ENCODE measurements at regions not wholly inside any gene's neighbourhood (a gene's known extent, or its start where the extent isn't known, plus 50 kb on each side); places are given as distances from the start of the nearest gene placed in this dataset.

DNA sequence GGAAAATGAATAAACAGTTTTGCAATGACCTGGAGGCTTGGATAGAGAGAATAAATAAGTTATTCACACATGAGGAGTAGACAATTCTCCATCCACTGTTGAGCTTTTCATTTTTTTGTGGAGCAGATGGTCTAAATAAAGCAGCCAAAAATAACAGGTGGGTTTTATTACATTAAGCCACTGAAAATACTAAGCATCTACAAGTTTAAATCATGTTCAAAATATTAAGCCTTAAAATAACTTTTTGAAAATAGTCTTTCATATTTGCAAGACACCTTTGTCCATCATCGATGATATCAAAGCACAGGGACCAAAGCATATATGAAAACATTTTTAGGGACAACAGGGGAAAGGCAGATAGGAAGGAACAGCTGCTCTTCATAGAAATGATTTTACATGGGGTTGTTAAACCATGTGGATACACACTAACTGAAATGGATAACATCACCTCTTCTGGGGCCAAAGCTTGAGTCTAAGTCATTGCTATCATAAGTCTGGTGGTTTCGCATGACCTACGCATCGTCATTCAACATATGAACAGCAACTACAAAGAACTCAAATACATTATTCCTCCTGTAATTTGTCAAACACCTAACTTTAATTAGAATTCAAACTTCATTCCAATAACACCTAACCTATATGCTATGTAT, 197.6 kb upstream of the CHST9 start:
- DNase-seq (ENCODE audit: extremely low spot score): no peak
- TF ChIP-seq, protein P1, sequence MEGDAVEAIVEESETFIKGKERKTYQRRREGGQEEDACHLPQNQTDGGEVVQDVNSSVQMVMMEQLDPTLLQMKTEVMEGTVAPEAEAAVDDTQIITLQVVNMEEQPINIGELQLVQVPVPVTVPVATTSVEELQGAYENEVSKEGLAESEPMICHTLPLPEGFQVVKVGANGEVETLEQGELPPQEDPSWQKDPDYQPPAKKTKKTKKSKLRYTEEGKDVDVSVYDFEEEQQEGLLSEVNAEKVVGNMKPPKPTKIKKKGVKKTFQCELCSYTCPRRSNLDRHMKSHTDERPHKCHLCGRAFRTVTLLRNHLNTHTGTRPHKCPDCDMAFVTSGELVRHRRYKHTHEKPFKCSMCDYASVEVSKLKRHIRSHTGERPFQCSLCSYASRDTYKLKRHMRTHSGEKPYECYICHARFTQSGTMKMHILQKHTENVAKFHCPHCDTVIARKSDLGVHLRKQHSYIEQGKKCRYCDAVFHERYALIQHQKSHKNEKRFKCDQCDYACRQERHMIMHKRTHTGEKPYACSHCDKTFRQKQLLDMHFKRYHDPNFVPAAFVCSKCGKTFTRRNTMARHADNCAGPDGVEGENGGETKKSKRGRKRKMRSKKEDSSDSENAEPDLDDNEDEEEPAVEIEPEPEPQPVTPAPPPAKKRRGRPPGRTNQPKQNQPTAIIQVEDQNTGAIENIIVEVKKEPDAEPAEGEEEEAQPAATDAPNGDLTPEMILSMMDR (IDR thresholded peaks at IDR 0.05; ENCODE audit: control extremely low read depth, extremely low read depth, low read depth, missing control alignments): no peak
- POLR2A ChIA-PET: no interaction called here
- CTCF ChIA-PET: interaction anchor here (1.3 to 1.4 kb wide), 2 partner anchors 15 to 22 kb away, joined by 3 to 5 read pairs; no protein-coding TSS in a partner anchor

DNA sequence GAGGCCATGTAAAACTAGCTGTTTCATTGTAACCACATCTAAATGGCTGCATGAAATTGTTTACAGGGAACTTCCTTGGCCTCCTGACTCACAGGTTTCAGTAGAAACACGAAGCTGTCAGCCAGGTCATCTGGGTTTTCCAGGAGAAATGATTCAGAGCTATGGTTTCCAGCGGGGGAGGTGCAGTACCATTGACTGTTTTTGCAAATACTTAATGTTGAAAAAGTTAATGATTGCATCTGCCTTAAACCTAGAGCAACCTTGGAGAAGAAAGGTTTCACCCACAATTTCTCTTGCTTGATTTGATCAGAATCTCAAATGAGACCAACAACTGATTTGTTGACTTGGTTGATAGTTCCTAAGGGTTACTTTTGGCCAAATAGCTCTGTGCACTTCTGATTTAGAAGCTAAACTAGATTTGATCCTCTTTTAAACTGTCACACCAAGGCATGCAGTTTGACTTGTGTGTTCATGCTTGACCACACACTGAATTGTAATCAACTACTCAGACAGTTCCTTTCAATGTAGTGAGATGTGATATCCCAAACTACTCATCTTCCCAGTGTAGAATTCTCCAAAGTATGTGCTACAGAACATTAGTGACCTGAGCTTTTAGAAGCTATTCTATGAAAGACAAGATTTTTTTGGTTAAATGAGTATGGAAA, 193.5 kb upstream of the CHST9 start:
- ChIA-PET CTCF (interaction anchor here (1.4 to 1.6 kb wide), 3 partner anchors 11 to 18 kb away, joined by 4 to 6 read pairs (median 4); no protein-coding TSS in a partner anchor), POLR2A (no interaction called here)
- TF ChIP-seq, protein P1 (IDR thresholded peaks at IDR 0.05; ENCODE audit: control extremely low read depth, extremely low read depth, low read depth, missing control alignments): no peak
- no peak for DNase-seq (ENCODE audit: extremely low spot score)

DNA sequence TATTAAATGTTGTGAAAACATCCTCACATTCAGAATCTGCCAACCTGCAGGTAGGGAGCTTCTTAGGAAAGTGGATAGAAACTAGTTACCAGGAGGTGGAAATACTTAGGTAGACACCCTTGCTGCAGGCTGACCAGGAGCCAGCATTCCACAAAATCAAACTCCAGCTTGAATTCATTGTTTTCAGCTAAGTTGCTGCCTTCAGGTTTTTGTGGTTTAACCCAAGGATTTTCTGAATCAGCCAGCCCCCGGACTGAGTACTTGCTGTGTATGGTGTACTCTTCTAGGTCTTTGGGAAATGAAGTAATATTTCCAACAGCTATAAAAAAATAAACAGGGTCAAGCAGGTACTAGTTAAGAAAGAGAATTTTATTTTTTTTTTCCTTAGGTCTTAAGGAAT, 192.1 kb upstream of the CHST9 start:
- ChIA-PET CTCF (interaction anchor here (1.0 to 1.6 kb wide), 2 partner anchors 8 to 9 kb away, joined by 3 to 4 read pairs; no protein-coding TSS in a partner anchor), POLR2A (no interaction called here)
- TF ChIP-seq, protein P1 (IDR thresholded peaks at IDR 0.05; ENCODE audit: control extremely low read depth, extremely low read depth, low read depth, missing control alignments): no peak
- no peak for DNase-seq (ENCODE audit: extremely low spot score)

DNA sequence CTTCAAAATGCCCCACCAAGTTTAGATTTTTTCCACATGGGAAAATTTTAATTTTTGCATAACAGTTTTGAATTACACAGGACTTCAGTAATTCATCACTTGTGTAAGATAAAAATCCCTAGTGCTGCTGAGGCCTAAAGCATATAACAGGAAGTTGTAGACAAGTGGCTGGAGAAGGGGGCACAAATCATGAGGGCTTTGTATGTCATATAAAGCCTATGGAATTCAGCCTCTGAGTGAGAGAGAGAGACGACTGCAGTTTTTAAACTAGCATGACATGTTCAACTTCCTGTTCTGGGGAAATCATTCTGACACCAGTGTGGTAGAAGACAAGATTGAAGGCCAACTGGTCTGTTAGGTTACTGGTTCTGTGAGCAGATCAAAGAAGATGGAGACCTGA, 187.3 kb upstream of the CHST9 start:
- CTCF ChIA-PET: no interaction called here
- no peak for DNase-seq (ENCODE audit: extremely low spot score)
- POLR2A ChIA-PET: no interaction called here
- TF ChIP-seq, protein P1 (IDR thresholded peaks at IDR 0.05; ENCODE audit: control extremely low read depth, extremely low read depth, low read depth, missing control alignments): no peak

DNA sequence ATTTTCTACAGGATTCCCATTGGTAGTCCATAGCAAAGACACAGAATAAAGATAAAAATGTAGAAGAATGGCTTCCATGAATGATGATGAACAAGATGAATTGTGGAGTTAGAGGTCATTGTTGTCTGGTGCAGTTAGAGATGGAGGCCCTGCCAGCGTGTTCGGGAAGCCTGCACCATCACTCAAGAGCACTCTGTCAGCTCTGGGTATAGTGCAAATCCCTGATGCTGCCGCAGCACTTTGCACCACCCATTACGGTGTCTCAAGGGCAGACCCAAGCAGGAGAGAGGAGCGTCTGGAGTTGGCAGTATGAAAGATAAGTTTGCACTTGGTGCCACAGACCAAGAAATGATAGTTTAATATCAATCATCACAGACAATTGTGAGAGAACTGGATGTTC, 181.6 kb upstream of the CHST9 start:
- CTCF ChIA-PET: interaction anchor here (1.8 kb wide), 1 partner anchor 12 kb away, joined by 6 read pairs; no protein-coding TSS in a partner anchor
- TF ChIP-seq, protein P1 (IDR thresholded peaks at IDR 0.05; ENCODE audit: control extremely low read depth, extremely low read depth, low read depth, missing control alignments): no peak
- POLR2A ChIA-PET: no interaction called here
- DNase-seq (ENCODE audit: extremely low spot score): no peak

DNA sequence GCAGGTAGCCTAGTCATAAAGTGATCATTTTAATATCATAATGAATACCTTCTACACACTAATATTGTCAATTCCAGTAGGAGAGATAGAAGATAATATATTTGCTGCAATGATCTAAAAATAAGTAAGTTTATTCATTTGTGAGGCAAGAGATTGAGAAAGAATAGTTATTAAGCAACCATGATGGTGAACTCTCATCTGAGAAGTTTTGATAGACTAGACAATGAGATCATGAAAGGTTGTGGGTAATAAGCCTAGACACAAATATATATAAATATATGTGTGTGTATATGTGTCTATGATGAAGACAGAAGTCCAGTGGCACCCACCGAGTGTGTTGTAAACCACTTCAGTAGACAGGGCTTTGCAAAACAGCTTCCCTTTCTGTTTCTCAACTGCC, 181.0 kb upstream of the CHST9 start:
- ChIA-PET POLR2A (no interaction called here), CTCF (interaction anchor here (1.8 kb wide), 1 partner anchor 13 kb away, joined by 6 read pairs; no protein-coding TSS in a partner anchor)
- TF ChIP-seq, protein P1 (IDR thresholded peaks at IDR 0.05; ENCODE audit: control extremely low read depth, extremely low read depth, low read depth, missing control alignments): no peak
- DNase-seq (ENCODE audit: extremely low spot score): no peak

Measured in GM10248 (cell line).